Esophagus muscularis mucosa (tissue), 4 donors: ENCODE measurements at regions not wholly inside any gene's neighbourhood (a gene's known extent, or its start where the extent isn't known, plus 50 kb on each side); places are given as distances from the start of the nearest gene placed in this dataset.

Experiments used
- DNase-seq: peaks from one replicate; pipeline ENCODE4 v3.0.0-alpha.2; 2017; ENCODE audit errors: extremely low spot score
- H3K27ac ChIP-seq, 4 donors: fragments of 200-600 bp; sonication (generic); replicated peaks in 1 of 4; 1 replicate in 3 of 4; 2 replicates in 1 of 4; pipeline ENCODE4 v1.5.1; 2016 to 2019; ENCODE audit warnings: mild to moderate bottlenecking in 1 of 4
- H3K27me3 ChIP-seq, 4 donors: fragments of 200-600 bp; sonication (generic); one replicate each; pipeline versions ENCODE4 v1.5.1 to v1.6.0; 2016 to 2019
- H3K36me3 ChIP-seq, 4 donors: fragments of 200-600 bp; sonication (generic); one replicate each; pipeline ENCODE4 v1.5.1; 2016 to 2019
- H3K4me1 ChIP-seq, 4 donors: fragments of 200-600 bp; sonication (generic); one replicate each; pipeline ENCODE4 v1.5.1; 2016 to 2019
- H3K4me3 ChIP-seq, 4 donors: fragments of 200-600 bp; sonication (generic); 1 replicate in 2 of 4; 2 replicates in 2 of 4; pipeline ENCODE4 v1.5.1; 2016 to 2019; ENCODE audit warnings: mild to moderate bottlenecking in 4 of 4, moderate library complexity in 1 of 4
- H3K9me3 ChIP-seq, 4 donors: fragments of 200-600 bp; sonication (generic); 1 replicate in 3 of 4; 2 replicates in 1 of 4; pipeline ENCODE4 v1.5.1; 2016 to 2019
- CTCF ChIP-seq, 3 experiments: fragments of 200-600 bp in 2 of 3; fragments of 450-650 bp in 1 of 3; sonication (generic) in 2 of 3; IDR thresholded peaks; one replicate each; pipeline ENCODE4 v1.5.1; 2017 to 2019; ENCODE audit warnings: antibody characterized with exemption in 3 of 3, mild to moderate bottlenecking in 2 of 3, moderate library complexity in 1 of 3
- EP300 ChIP-seq: sonication (generic); formaldehyde crosslinking; IDR thresholded peaks from one replicate; pipeline ENCODE4 v1.6.1; 2017; ENCODE audit warnings: antibody characterized with exemption
- POLR2A ChIP-seq: fragments of 450-650 bp; IDR thresholded peaks from one replicate; pipeline ENCODE4 v1.6.1; 2017; ENCODE audit warnings: antibody characterized with exemption, moderate library complexity, mild to moderate bottlenecking, low read depth
- POLR2AphosphoS5 ChIP-seq, 2 donors: sonication (generic); formaldehyde crosslinking; IDR thresholded peaks; one replicate each; pipeline ENCODE4 v1.6.1; 2017; ENCODE audit warnings: antibody characterized with exemption in 2 of 2
- WGBS: methylation state at CpG from one replicate; pipeline ENCODE4 v1.1.5; 2018; 5-methylcytosine and 5-hydroxymethylcytosine counted together
- intact Hi-C: fragments of 100-400 bp; cut with DNase I; formaldehyde crosslinking; loops from one replicate; pipeline ENCODE4 v1.15.1; 2023

- Histone ChIP-seq H3K27ac (no peak overlapping the region), H3K27me3 (no peaks in the 10 kb centered on the region), H3K4me3 (no peak overlapping the region), H3K4me1 (no peaks in the 10 kb centered on the region), H3K36me3 (no peaks in the 10 kb centered on the region), H3K9me3 (no peaks in the 10 kb centered on the region)
- TF ChIP-seq CTCF (IDR thresholded peaks at IDR 0.05): no peak
- TF ChIP-seq POLR2AphosphoS5 (IDR thresholded peaks at IDR 0.05): no peak
- intact Hi-C loops: no loop called here
- 100% methylated on average over 2 of the region's 2 CpGs for WGBS
- no peak for DNase-seq
Measured at GRCh38 chr4:133803341-133803740, 398.2 kb downstream of the PABPC4L start.

- DNase-seq: no peak
- 83% methylated on average over 3 of the region's 3 CpGs for WGBS
- H3K27me3 ChIP-seq: no peaks in the 10 kb centered on the region
- H3K36me3 ChIP-seq: no peaks in the 10 kb centered on the region
- TF ChIP-seq CTCF (IDR thresholded peaks at IDR 0.05) (no peak), POLR2A (no peak), EP300 (no peak), POLR2AphosphoS5 (IDR thresholded peaks at IDR 0.05) (no peak)
- no peak overlapping the region for H3K4me3 ChIP-seq
- H3K9me3 ChIP-seq: no peaks in the 10 kb centered on the region
- H3K4me1 ChIP-seq: no peaks in the 10 kb centered on the region
- no peak overlapping the region for H3K27ac ChIP-seq
- intact Hi-C loops: no loop called here
Measured at GRCh38 chr4:133802359-133803140, 399.0 kb downstream of the PABPC4L start.

- DNase-seq: no peak
- Histone ChIP-seq H3K36me3 (no peaks in the 10 kb centered on the region), H3K9me3 (no peaks in the 10 kb centered on the region), H3K4me1 (no peaks in the 10 kb centered on the region), H3K27me3 (no peaks in the 10 kb centered on the region), H3K27ac (no peak overlapping the region), H3K4me3 (no peak overlapping the region)
- intact Hi-C loops: no loop called here
- TF ChIP-seq POLR2A: no peak
- TF ChIP-seq CTCF (IDR thresholded peaks at IDR 0.05): no peak
- TF ChIP-seq EP300: no peak
- no peak for TF ChIP-seq POLR2AphosphoS5 (IDR thresholded peaks at IDR 0.05)
Measured at GRCh38 chr4:133801883-133802282, 399.7 kb downstream of the PABPC4L start.

- H3K4me3 ChIP-seq: no peak overlapping the region
- H3K36me3 ChIP-seq: no peaks in the 10 kb centered on the region
- no peak for DNase-seq
- WGBS: 95% methylated on average over 4 of the region's 4 CpGs
- TF ChIP-seq EP300 (no peak), POLR2A (no peak), POLR2AphosphoS5 (IDR thresholded peaks at IDR 0.05) (no peak)
- no peak overlapping the region for H3K27ac ChIP-seq
- no peaks in the 10 kb centered on the region for H3K4me1 ChIP-seq
- intact Hi-C loops: no loop called here
- H3K27me3 ChIP-seq: no peaks in the 10 kb centered on the region
- H3K9me3 ChIP-seq: no peaks in the 10 kb centered on the region
Measured at GRCh38 chr4:133800966-133801365, 400.6 kb downstream of the PABPC4L start.

DNA sequence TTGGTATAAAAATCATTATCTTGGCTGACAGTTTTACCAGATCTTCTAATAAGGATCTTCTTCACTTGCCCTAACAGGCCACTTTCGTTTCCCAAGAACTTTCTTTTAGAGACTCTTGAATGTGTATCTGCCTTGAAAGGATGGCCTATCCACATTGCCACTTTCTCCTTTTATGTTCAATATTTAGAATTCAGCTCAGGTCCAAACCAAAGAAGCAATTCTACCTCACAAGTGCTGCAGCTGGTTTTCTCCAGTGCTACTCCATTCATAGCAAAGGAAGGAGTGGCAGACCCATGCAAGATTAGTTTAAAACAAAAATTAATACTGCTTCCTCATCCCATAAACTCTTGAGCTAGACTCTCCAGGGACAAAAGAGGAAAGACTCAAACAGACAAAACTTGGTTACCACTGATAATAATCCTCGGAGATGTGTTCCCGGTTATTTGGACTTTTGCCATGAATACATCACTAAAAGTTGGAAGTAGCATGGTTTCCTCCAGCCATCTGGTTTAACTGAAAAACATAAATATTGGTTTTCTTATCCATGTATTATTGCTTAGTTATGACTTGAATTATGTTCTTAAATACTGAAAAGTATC, 401.8 kb downstream of the PABPC4L start:
- TF ChIP-seq EP300 (no peak), CTCF (IDR thresholded peaks at IDR 0.05) (no peak), POLR2AphosphoS5 (IDR thresholded peaks at IDR 0.05) (no peak), POLR2A (no peak)
- DNase-seq: no peak
- 46% methylated on average over 3 of the region's 3 CpGs for WGBS
- no peaks in the 10 kb centered on the region for H3K4me1 ChIP-seq
- H3K36me3 ChIP-seq: no peaks in the 10 kb centered on the region
- no peak overlapping the region for H3K27ac ChIP-seq
- no peaks in the 10 kb centered on the region for H3K27me3 ChIP-seq
- no peaks in the 10 kb centered on the region for H3K9me3 ChIP-seq
- no peak overlapping the region for H3K4me3 ChIP-seq
- intact Hi-C loops: no loop called here
